ENCODE measurements at regions not wholly inside any gene's neighbourhood (a gene's known extent, or its start where the extent isn't known, plus 50 kb on each side); places are given as distances from the start of the nearest gene placed in this dataset.
"Not testable (repeated sequence)": the region's sequence is repeated elsewhere in the genome, so short reads cannot be mapped to it uniquely, and the experiment has no call there.

- WGBS, 2 donors: 61 to 78% methylated on average over 1 of the region's 1 CpG
- Histone ChIP-seq H3K27ac (ENCODE audit: low read depth in 2 of 2, low read length in 1 of 2) (no peak overlapping the region), H3K4me3 (ENCODE audit: low read depth in 1 of 2, low read length in 2 of 2) (no peak overlapping the region), H3K27me3 (ENCODE audit: control insufficient read depth in 1 of 2, insufficient read depth in 2 of 2, low read length in 2 of 2) (no peaks in the 10 kb centered on the region), H3K4me1 (ENCODE audit: control insufficient read depth in 2 of 2, insufficient read depth in 2 of 2, low read length in 1 of 2) (no peaks in the 10 kb centered on the region), H3K36me3 (ENCODE audit: control insufficient read depth in 2 of 2, insufficient read depth in 2 of 2, low read length in 1 of 2) (no peaks in the 10 kb centered on the region), H3K9me3 (ENCODE audit: control insufficient read depth in 2 of 2, insufficient read depth in 1 of 2, low read depth in 1 of 2, low read length in 1 of 2) (no peaks in the 10 kb centered on the region)
These were observed 968.1 kb downstream of the TAF11L14 start for GRCh38 chr5:18602402-18602801.

GRCh38 chr5:18605186-18605585, 970.9 kb downstream of the TAF11L14 start:
- H3K27ac ChIP-seq (ENCODE audit: low read depth in 2 of 2, low read length in 1 of 2): no peak overlapping the region

GRCh38 chr5:18607570-18607969, 973.3 kb downstream of the TAF11L14 start:
- no peak overlapping the region for H3K4me3 ChIP-seq (ENCODE audit: low read depth in 1 of 2, low read length in 2 of 2)

More at GRCh38 chr5:18605186-18605585, 970.9 kb downstream of the TAF11L14 start:
- H3K4me3 ChIP-seq (ENCODE audit: low read depth in 1 of 2, low read length in 2 of 2): no peak overlapping the region
- no peaks in the 10 kb centered on the region for H3K9me3 ChIP-seq (ENCODE audit: control insufficient read depth in 2 of 2, insufficient read depth in 1 of 2, low read depth in 1 of 2, low read length in 1 of 2)
- no peaks in the 10 kb centered on the region for H3K27me3 ChIP-seq (ENCODE audit: control insufficient read depth in 1 of 2, insufficient read depth in 2 of 2, low read length in 2 of 2)
- no peaks in the 10 kb centered on the region for H3K4me1 ChIP-seq (ENCODE audit: control insufficient read depth in 2 of 2, insufficient read depth in 2 of 2, low read length in 1 of 2)
- no peaks in the 10 kb centered on the region for H3K36me3 ChIP-seq (ENCODE audit: control insufficient read depth in 2 of 2, insufficient read depth in 2 of 2, low read length in 1 of 2)

GRCh38 chr5:18617191-18617590, 982.9 kb downstream of the TAF11L14 start:
- H3K27ac ChIP-seq (ENCODE audit: low read depth in 2 of 2, low read length in 1 of 2); H3K9me3 ChIP-seq (ENCODE audit: control insufficient read depth in 2 of 2, insufficient read depth in 1 of 2, low read depth in 1 of 2, low read length in 1 of 2); H3K4me1 ChIP-seq (ENCODE audit: control insufficient read depth in 2 of 2, insufficient read depth in 2 of 2, low read length in 1 of 2); H3K27me3 ChIP-seq (ENCODE audit: control insufficient read depth in 1 of 2, insufficient read depth in 2 of 2, low read length in 2 of 2); H3K4me3 ChIP-seq (ENCODE audit: low read depth in 1 of 2, low read length in 2 of 2); H3K36me3 ChIP-seq (ENCODE audit: control insufficient read depth in 2 of 2, insufficient read depth in 2 of 2, low read length in 1 of 2): not testable (repeated sequence)
- WGBS, 2 donors: 77 to 79% methylated on average over 2 of the region's 2 CpGs

More at GRCh38 chr5:18607570-18607969, 973.3 kb downstream of the TAF11L14 start:
- Histone ChIP-seq H3K4me1 (ENCODE audit: control insufficient read depth in 2 of 2, insufficient read depth in 2 of 2, low read length in 1 of 2) (no peaks in the 10 kb centered on the region), H3K9me3 (ENCODE audit: control insufficient read depth in 2 of 2, insufficient read depth in 1 of 2, low read depth in 1 of 2, low read length in 1 of 2) (no peaks in the 10 kb centered on the region), H3K36me3 (ENCODE audit: control insufficient read depth in 2 of 2, insufficient read depth in 2 of 2, low read length in 1 of 2) (no peaks in the 10 kb centered on the region), H3K27me3 (ENCODE audit: control insufficient read depth in 1 of 2, insufficient read depth in 2 of 2, low read length in 2 of 2) (no peaks in the 10 kb centered on the region), H3K27ac (ENCODE audit: low read depth in 2 of 2, low read length in 1 of 2) (no peak overlapping the region)
- WGBS, 2 donors: 77 to 78% methylated on average over 5 of the region's 5 CpGs

- no peaks in the 10 kb centered on the region for H3K9me3 ChIP-seq (ENCODE audit: control insufficient read depth in 2 of 2, insufficient read depth in 1 of 2, low read depth in 1 of 2, low read length in 1 of 2)
- WGBS, 2 donors: 96 to 99% methylated on average over 2 of the region's 2 CpGs
These were observed 996.3 kb downstream of the TAF11L14 start for GRCh38 chr5:18630458-18631045.

GRCh38 chr5:18652404-18653215, 1018.4 kb downstream of the TAF11L14 start:
- 87 to 93% methylated on average over 2 of the region's 2 CpGs for WGBS, 2 donors
- no peaks in the 10 kb centered on the region for H3K4me1 ChIP-seq (ENCODE audit: control insufficient read depth in 2 of 2, insufficient read depth in 2 of 2, low read length in 1 of 2)
- no peaks in the 10 kb centered on the region for H3K36me3 ChIP-seq (ENCODE audit: control insufficient read depth in 2 of 2, insufficient read depth in 2 of 2, low read length in 1 of 2)
- no peak overlapping the region for H3K27ac ChIP-seq (ENCODE audit: low read depth in 2 of 2, low read length in 1 of 2)
- H3K9me3 ChIP-seq (ENCODE audit: control insufficient read depth in 2 of 2, insufficient read depth in 1 of 2, low read depth in 1 of 2, low read length in 1 of 2): peaks cover 0 to 2% of the 10 kb centered on the region in 2 donors
- H3K4me3 ChIP-seq (ENCODE audit: low read depth in 1 of 2, low read length in 2 of 2): no peak overlapping the region
- H3K27me3 ChIP-seq (ENCODE audit: control insufficient read depth in 1 of 2, insufficient read depth in 2 of 2, low read length in 2 of 2): no peaks in the 10 kb centered on the region

More at GRCh38 chr5:18630458-18631045, 996.3 kb downstream of the TAF11L14 start:
- Histone ChIP-seq H3K36me3 (ENCODE audit: control insufficient read depth in 2 of 2, insufficient read depth in 2 of 2, low read length in 1 of 2) (no peaks in the 10 kb centered on the region), H3K4me3 (ENCODE audit: low read depth in 1 of 2, low read length in 2 of 2) (no peak overlapping the region), H3K27me3 (ENCODE audit: control insufficient read depth in 1 of 2, insufficient read depth in 2 of 2, low read length in 2 of 2) (no peaks in the 10 kb centered on the region), H3K4me1 (ENCODE audit: control insufficient read depth in 2 of 2, insufficient read depth in 2 of 2, low read length in 1 of 2) (no peaks in the 10 kb centered on the region), H3K27ac (ENCODE audit: low read depth in 2 of 2, low read length in 1 of 2) (no peak overlapping the region)

GRCh38 chr5:18653216-18653752, 1019.0 kb downstream of the TAF11L14 start:
- Histone ChIP-seq H3K4me3 (ENCODE audit: low read depth in 1 of 2, low read length in 2 of 2) (no peak overlapping the region), H3K36me3 (ENCODE audit: control insufficient read depth in 2 of 2, insufficient read depth in 2 of 2, low read length in 1 of 2) (no peaks in the 10 kb centered on the region), H3K27me3 (ENCODE audit: control insufficient read depth in 1 of 2, insufficient read depth in 2 of 2, low read length in 2 of 2) (no peaks in the 10 kb centered on the region), H3K9me3 (ENCODE audit: control insufficient read depth in 2 of 2, insufficient read depth in 1 of 2, low read depth in 1 of 2, low read length in 1 of 2) (peaks cover 0 to 2% of the 10 kb centered on the region in 2 donors), H3K27ac (ENCODE audit: low read depth in 2 of 2, low read length in 1 of 2) (no peak overlapping the region), H3K4me1 (ENCODE audit: control insufficient read depth in 2 of 2, insufficient read depth in 2 of 2, low read length in 1 of 2) (no peaks in the 10 kb centered on the region)
- WGBS, 2 donors: 93 to 100% methylated on average over 1 of the region's 1 CpG

GRCh38 chr5:18660511-18660910, 1026.3 kb downstream of the TAF11L14 start:
- no peak overlapping the region for H3K4me3 ChIP-seq (ENCODE audit: low read depth in 1 of 2, low read length in 2 of 2)
- no peaks in the 10 kb centered on the region for H3K36me3 ChIP-seq (ENCODE audit: control insufficient read depth in 2 of 2, insufficient read depth in 2 of 2, low read length in 1 of 2)
- H3K4me1 ChIP-seq (ENCODE audit: control insufficient read depth in 2 of 2, insufficient read depth in 2 of 2, low read length in 1 of 2): no peaks in the 10 kb centered on the region
- no peaks in the 10 kb centered on the region for H3K27me3 ChIP-seq (ENCODE audit: control insufficient read depth in 1 of 2, insufficient read depth in 2 of 2, low read length in 2 of 2)
- H3K9me3 ChIP-seq (ENCODE audit: control insufficient read depth in 2 of 2, insufficient read depth in 1 of 2, low read depth in 1 of 2, low read length in 1 of 2): no peaks in the 10 kb centered on the region
- H3K27ac ChIP-seq (ENCODE audit: low read depth in 2 of 2, low read length in 1 of 2): no peak overlapping the region

GRCh38 chr5:18662231-18662630, 1028.0 kb downstream of the TAF11L14 start:
- Histone ChIP-seq H3K27ac (ENCODE audit: low read depth in 2 of 2, low read length in 1 of 2) (no peak overlapping the region), H3K36me3 (ENCODE audit: control insufficient read depth in 2 of 2, insufficient read depth in 2 of 2, low read length in 1 of 2) (no peaks in the 10 kb centered on the region), H3K27me3 (ENCODE audit: control insufficient read depth in 1 of 2, insufficient read depth in 2 of 2, low read length in 2 of 2) (no peaks in the 10 kb centered on the region), H3K9me3 (ENCODE audit: control insufficient read depth in 2 of 2, insufficient read depth in 1 of 2, low read depth in 1 of 2, low read length in 1 of 2) (no peaks in the 10 kb centered on the region), H3K4me3 (ENCODE audit: low read depth in 1 of 2, low read length in 2 of 2) (no peak overlapping the region), H3K4me1 (ENCODE audit: control insufficient read depth in 2 of 2, insufficient read depth in 2 of 2, low read length in 1 of 2) (no peaks in the 10 kb centered on the region)
- 86 to 92% methylated on average over 2 of the region's 2 CpGs for WGBS, 2 donors

Data from esophagus (tissue), 2 donors.